ENCODE measurements at regions not wholly inside any gene's neighbourhood (a gene's known extent, or its start where the extent isn't known, plus 50 kb on each side); places are given as distances from the start of the nearest gene placed in this dataset.

DNA sequence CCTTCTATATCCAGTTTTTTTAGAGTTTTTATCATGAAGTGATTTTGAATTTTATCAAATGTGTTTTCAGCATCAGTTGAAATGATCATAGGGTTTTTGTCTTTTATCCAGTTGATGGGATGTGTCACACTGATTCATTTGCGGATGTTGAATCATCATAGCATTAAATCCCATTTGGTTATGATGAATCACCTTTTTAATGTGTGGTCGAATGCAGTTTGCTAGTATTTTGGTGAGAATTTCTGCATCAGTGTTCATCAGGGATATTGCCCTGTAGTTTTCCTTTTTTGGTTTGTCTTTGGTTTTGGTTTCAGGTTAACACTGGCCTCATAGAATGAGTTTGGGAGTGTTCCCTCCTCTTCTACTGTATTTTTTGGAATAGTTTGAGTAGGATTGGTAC, 80.3 kb downstream of the DIRAS3 start (continued):
- TF ChIP-seq, protein P1, sequence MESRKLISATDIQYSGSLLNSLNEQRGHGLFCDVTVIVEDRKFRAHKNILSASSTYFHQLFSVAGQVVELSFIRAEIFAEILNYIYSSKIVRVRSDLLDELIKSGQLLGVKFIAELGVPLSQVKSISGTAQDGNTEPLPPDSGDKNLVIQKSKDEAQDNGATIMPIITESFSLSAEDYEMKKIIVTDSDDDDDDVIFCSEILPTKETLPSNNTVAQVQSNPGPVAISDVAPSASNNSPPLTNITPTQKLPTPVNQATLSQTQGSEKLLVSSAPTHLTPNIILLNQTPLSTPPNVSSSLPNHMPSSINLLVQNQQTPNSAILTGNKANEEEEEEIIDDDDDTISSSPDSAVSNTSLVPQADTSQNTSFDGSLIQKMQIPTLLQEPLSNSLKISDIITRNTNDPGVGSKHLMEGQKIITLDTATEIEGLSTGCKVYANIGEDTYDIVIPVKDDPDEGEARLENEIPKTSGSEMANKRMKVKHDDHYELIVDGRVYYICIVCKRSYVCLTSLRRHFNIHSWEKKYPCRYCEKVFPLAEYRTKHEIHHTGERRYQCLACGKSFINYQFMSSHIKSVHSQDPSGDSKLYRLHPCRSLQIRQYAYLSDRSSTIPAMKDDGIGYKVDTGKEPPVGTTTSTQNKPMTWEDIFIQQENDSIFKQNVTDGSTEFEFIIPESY (CRISPR knock-in tag; IDR thresholded peaks at IDR 0.05) = no peak
- no peak for TF ChIP-seq REPIN1 (CRISPR knock-in tag; IDR thresholded peaks at IDR 0.05; ENCODE audit: borderline replicate concordance, low read depth)
- TF ChIP-seq MTA3 (CRISPR knock-in tag; IDR thresholded peaks at IDR 0.05) = no peak
- TF ChIP-seq ZNF251 (CRISPR knock-in tag; IDR thresholded peaks at IDR 0.05) = no peak
- no peak for TF ChIP-seq ADNP (CRISPR knock-in tag; IDR thresholded peaks at IDR 0.05)
- TF ChIP-seq ARID5B (CRISPR knock-in tag; IDR thresholded peaks at IDR 0.05) = no peak
- no peak for TF ChIP-seq BCLAF1 (IDR thresholded peaks at IDR 0.05)
- TF ChIP-seq ZNF878 (CRISPR knock-in tag; IDR thresholded peaks at IDR 0.05) = no peak
- no peak for TF ChIP-seq ARID4A (CRISPR knock-in tag; IDR thresholded peaks at IDR 0.05; ENCODE audit: borderline replicate concordance)
- TF ChIP-seq ZNF598 (CRISPR knock-in tag; IDR thresholded peaks at IDR 0.05; ENCODE audit: borderline replicate concordance) = no peak
- no peak for TF ChIP-seq CENPT (CRISPR knock-in tag; IDR thresholded peaks at IDR 0.05; ENCODE audit: low read depth)
- TF ChIP-seq MAFG (CRISPR knock-in tag; IDR thresholded peaks at IDR 0.05) = no peak
- no peak for TF ChIP-seq BRCA1 (CRISPR knock-in tag; IDR thresholded peaks at IDR 0.05)
- TF ChIP-seq ARNTL (CRISPR knock-in tag; IDR thresholded peaks at IDR 0.05) = no peak
